OCI-LY1 (cell line): ENCODE measurements at regions not wholly inside any gene's neighbourhood (a gene's known extent, or its start where the extent isn't known, plus 50 kb on each side); places are given as distances from the start of the nearest gene placed in this dataset.

Source experiments
- H2AFZ ChIP-seq: fragments of 200-600 bp; sonication (generic), shearing (Covaris generic); 2 replicates; pipeline ENCODE4 v1.6.0; 2014; ENCODE audit warnings: antibody characterized with exemption, mild to moderate bottlenecking, low read length
- H3F3A ChIP-seq: fragments of 200-600 bp; sonication (generic), shearing (Covaris generic); 2 replicates; pipeline ENCODE4 v1.6.0; 2014; ENCODE audit warnings: mild to moderate bottlenecking, antibody characterized with exemption, low read length, moderate library complexity; ENCODE audit not compliant: insufficient read depth
- H3K27ac ChIP-seq: fragments of 200-600 bp; sonication (generic); 2 replicates; pipeline ENCODE4 v1.5.1; 2014; ENCODE audit warnings: low read length, mixed run types, mild to moderate bottlenecking, low read depth; ENCODE audit not compliant: poor library complexity, severe bottlenecking
- H3K27me3 ChIP-seq: fragments of 200-600 bp; sonication (generic); 2 replicates; pipeline ENCODE4 v1.6.0; 2014; ENCODE audit warnings: antibody characterized with exemption, mild to moderate bottlenecking, low read length, moderate library complexity; ENCODE audit not compliant: insufficient read depth
- H3K36me3 ChIP-seq: fragments of 200-600 bp; sonication (generic); 2 replicates; pipeline ENCODE4 v1.6.1; 2014; ENCODE audit warnings: mild to moderate bottlenecking, antibody characterized with exemption, low read length, moderate library complexity, mixed read lengths; ENCODE audit not compliant: insufficient read depth
- H3K4me1 ChIP-seq: fragments of 200-600 bp; sonication (generic); 2 replicates; pipeline ENCODE4 v1.5.1; 2014; ENCODE audit warnings: mild to moderate bottlenecking, low read length, moderate library complexity; ENCODE audit not compliant: insufficient read depth, severe bottlenecking
- H3K4me2 ChIP-seq: fragments of 200-600 bp; sonication (generic), shearing (Covaris generic); 2 replicates; pipeline ENCODE4 v1.6.1; 2014; ENCODE audit warnings: low read length
- H3K4me3 ChIP-seq: fragments of 200-600 bp; sonication (generic); 2 replicates; pipeline ENCODE4 v1.5.1; 2014; ENCODE audit warnings: low read length, low read depth, mild to moderate bottlenecking, mixed read lengths; ENCODE audit not compliant: poor library complexity, severe bottlenecking
- H3K79me2 ChIP-seq: fragments of 200-600 bp; shearing (Covaris generic); 2 replicates; pipeline ENCODE4 v1.6.1; 2016; ENCODE audit warnings: mixed run types, low read length, mixed read lengths; ENCODE audit not compliant: insufficient read depth
- H3K9ac ChIP-seq: fragments of 200-600 bp; sonication (generic), shearing (Covaris generic); 2 replicates; pipeline ENCODE4 v1.6.1; 2014; ENCODE audit warnings: mild to moderate bottlenecking, low read length, mixed read lengths
- H3K9me2 ChIP-seq: fragments of 200-600 bp; sonication (generic), shearing (Covaris generic); 2 replicates; pipeline ENCODE4 v1.6.1; 2014; ENCODE audit warnings: low read depth, mild to moderate bottlenecking, low read length, mixed read lengths
- H3K9me3 ChIP-seq: fragments of 200-600 bp; shearing (Covaris generic); 2 replicates; pipeline ENCODE4 v1.6.1; 2014; ENCODE audit warnings: low read length, mixed read lengths
- H4K20me1 ChIP-seq: fragments of 200-600 bp; sonication (generic), shearing (Covaris generic); 2 replicates; pipeline ENCODE4 v1.6.0; 2016; ENCODE audit warnings: mild to moderate bottlenecking, low read length; ENCODE audit not compliant: insufficient read depth
- CTCF ChIP-seq: fragments of 200-600 bp; sonication (generic), shearing (Covaris generic); IDR thresholded peaks from 2 replicates; pipeline ENCODE4 v1.5.1; 2017; ENCODE audit warnings: mild to moderate bottlenecking, antibody characterized with exemption, low read length, moderate library complexity, mixed read lengths
- EZH2 ChIP-seq: fragments of 200-600 bp; sonication (generic), shearing (Covaris generic); IDR thresholded peaks from 2 replicates; pipeline ENCODE4 v1.8.0; 2017; ENCODE audit warnings: borderline replicate concordance, mixed run types, mild to moderate bottlenecking, antibody characterized with exemption, low read length, moderate library complexity, mixed read lengths

- Histone ChIP-seq H3K4me1 (no peaks in the 10 kb centered on the region), H3K9ac (no peak overlapping the region), H3K27me3 (no peaks in the 10 kb centered on the region), H3K9me2 (no peaks in the 10 kb centered on the region), H4K20me1 (no peaks in the 10 kb centered on the region), H3F3A (no peaks in the 10 kb centered on the region), H3K79me2 (no peaks in the 10 kb centered on the region), H3K36me3 (no peaks in the 10 kb centered on the region), H3K27ac (no peak overlapping the region), H2AFZ (no peak overlapping the region), H3K4me2 (no peak overlapping the region), H3K4me3 (no peak overlapping the region), H3K9me3 (no peaks in the 10 kb centered on the region)
- TF ChIP-seq CTCF (no peak), EZH2 (no peak)
Observed at GRCh38 chrY:8553614-8554013, 783.6 kb upstream of the TSPY4 start.

- H3K9me3 ChIP-seq = no peaks in the 10 kb centered on the region
- TF ChIP-seq EZH2 (no peak), CTCF (no peak)
- H3K4me1 ChIP-seq = no peaks in the 10 kb centered on the region
- no peaks in the 10 kb centered on the region for H3K36me3 ChIP-seq
- no peaks in the 10 kb centered on the region for H3K9me2 ChIP-seq
- H3K79me2 ChIP-seq = no peaks in the 10 kb centered on the region
- no peaks in the 10 kb centered on the region for H3F3A ChIP-seq
- H3K27ac ChIP-seq = no peak overlapping the region
- no peaks in the 10 kb centered on the region for H3K27me3 ChIP-seq
- no peaks in the 10 kb centered on the region for H4K20me1 ChIP-seq
- no peak overlapping the region for H2AFZ ChIP-seq
- H3K4me3 ChIP-seq = no peak overlapping the region
- no peak overlapping the region for H3K4me2 ChIP-seq
- no peak overlapping the region for H3K9ac ChIP-seq
Observed at GRCh38 chrY:8561385-8561784, 775.9 kb upstream of the TSPY4 start.

- no peak for TF ChIP-seq CTCF
- TF ChIP-seq EZH2 = no peak
- no peak overlapping the region for H2AFZ ChIP-seq
- H3K27ac ChIP-seq = no peak overlapping the region
Observed at GRCh38 chrY:8562456-8563090, 774.7 kb upstream of the TSPY4 start.

More at GRCh38 chrY:8562456-8563090, 774.7 kb upstream of the TSPY4 start:
- no peaks in the 10 kb centered on the region for H4K20me1 ChIP-seq
- no peaks in the 10 kb centered on the region for H3K36me3 ChIP-seq
- no peaks in the 10 kb centered on the region for H3F3A ChIP-seq
- H3K27me3 ChIP-seq = no peaks in the 10 kb centered on the region
- H3K4me3 ChIP-seq = no peak overlapping the region
- no peaks in the 10 kb centered on the region for H3K9me3 ChIP-seq
- no peaks in the 10 kb centered on the region for H3K4me1 ChIP-seq
- no peak overlapping the region for H3K4me2 ChIP-seq
- no peaks in the 10 kb centered on the region for H3K79me2 ChIP-seq
- no peak overlapping the region for H3K9ac ChIP-seq
- H3K9me2 ChIP-seq = no peaks in the 10 kb centered on the region
